Tibial nerve (tissue), 3 donors: ENCODE measurements at regions not wholly inside any gene's neighbourhood (a gene's known extent, or its start where the extent isn't known, plus 50 kb on each side); places are given as distances from the start of the nearest gene placed in this dataset.

Experiments
- CTCF ChIP-seq, 5 experiments: fragments of 200-600 bp in 3 of 5; fragments of 450-650 bp in 2 of 5; sonication (generic) in 3 of 5; IDR thresholded peaks; one replicate each; pipeline ENCODE4 v1.5.1; 2016 to 2019; ENCODE audit warnings: antibody characterized with exemption in 5 of 5, mild to moderate bottlenecking in 3 of 5, moderate library complexity in 2 of 5
- POLR2A ChIP-seq, 2 donors: fragments of 450-650 bp; IDR thresholded peaks; one replicate each; pipeline ENCODE4 v1.6.1; 2017; ENCODE audit warnings: antibody characterized with exemption in 2 of 2, mild to moderate bottlenecking in 2 of 2, moderate library complexity in 2 of 2

DNA sequence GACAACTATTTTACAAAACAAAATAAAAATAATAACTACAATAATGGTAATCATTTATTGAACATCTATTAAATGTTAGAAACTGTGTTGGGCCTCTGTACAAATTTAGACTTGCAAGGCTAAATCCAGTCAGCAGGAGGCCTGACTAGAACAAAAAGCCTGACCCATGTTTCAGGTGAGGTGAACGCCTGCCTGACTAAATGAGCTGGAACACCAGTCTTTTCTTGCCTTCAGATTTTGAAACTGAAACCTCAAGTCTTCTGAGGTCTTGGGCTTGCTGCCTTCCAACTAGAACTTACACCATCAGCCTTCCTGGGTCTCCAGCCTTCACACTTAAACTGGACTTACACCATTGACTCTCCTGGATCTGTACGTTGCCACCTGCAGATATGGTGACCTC, 706.9 kb downstream of the TBL1XR1 start:
- TF ChIP-seq POLR2A (IDR thresholded peaks at IDR 0.05), result no peak
- TF ChIP-seq CTCF (IDR thresholded peaks at IDR 0.05), result no peak
